B cell (primary cell): ENCODE measurements at regions not wholly inside any gene's neighbourhood (a gene's known extent, or its start where the extent isn't known, plus 50 kb on each side); places are given as distances from the start of the nearest gene placed in this dataset.

Experiments used
- ATAC-seq: fragments of 200-7000 bp; cut with Tn5 transposase; one replicate; pipeline ENCODE4 v1.10.0; 2021; ENCODE audit warnings: low read depth, mild to moderate bottlenecking, moderate number of reproducible peaks, moderate library complexity
- CTCF ChIA-PET: fragments of 350-600 bp; sonication (Branson Sonifier 250); formaldehyde crosslinking; loops from one replicate; lab custom pipeline; 2021; ENCODE audit warnings: antibody characterized with exemption, inconsistent platforms; lab: Charles Lee
- POLR2A ChIA-PET: fragments of 350-600 bp; sonication (Branson Sonifier 250); formaldehyde crosslinking; loops from one replicate; lab custom pipeline; 2021; ENCODE audit warnings: antibody characterized with exemption; lab: Charles Lee
- DNase-seq: peaks from one replicate; pipeline ENCODE4 v3.0.0; 2013
- H2AFZ ChIP-seq: 2 replicates; pipeline ENCODE4 v1.6.1; 2012; ENCODE audit warnings: mild to moderate bottlenecking, low read depth, low read length; ENCODE audit not compliant: insufficient read depth, poor library complexity, severe bottlenecking
- H3K27ac ChIP-seq, 2 donors: 1 replicate in 1 of 2; 2 replicates in 1 of 2; pipeline ENCODE4 v1.5.1; 2012 to 2013; ENCODE audit warnings: low read length in 2 of 2, mild to moderate bottlenecking in 2 of 2, moderate library complexity in 1 of 2
- H3K27me3 ChIP-seq, 4 experiments: fragments of 200-600 bp in 1 of 4; sonication (generic) in 1 of 4; replicated peaks in 1 of 4; 1 replicate in 2 of 4; 2 replicates in 2 of 4; pipeline versions ENCODE4 v1.6.1 to v1.7.0; 2013 to 2016; ENCODE audit warnings: low read length in 3 of 4, mild to moderate bottlenecking in 2 of 4, mixed read lengths in 1 of 4, moderate library complexity in 1 of 4; ENCODE audit not compliant: insufficient read depth in 4 of 4, control insufficient read depth in 3 of 4; ENCODE audit errors: control extremely low read depth in 1 of 4
- H3K36me3 ChIP-seq, 2 experiments: replicated peaks in 1 of 2; 1 replicate in 1 of 2; 2 replicates in 1 of 2; pipeline versions ENCODE4 v1.6.1 to v1.7.1; 2013; ENCODE audit warnings: low read length in 1 of 2; ENCODE audit not compliant: insufficient read depth in 2 of 2, control insufficient read depth in 1 of 2; ENCODE audit errors: control extremely low read depth in 1 of 2, extremely low read depth in 1 of 2
- H3K4me1 ChIP-seq, 2 donors: fragments of 200-600 bp in 1 of 2; sonication (generic) in 1 of 2; 1 replicate in 1 of 2; 2 replicates in 1 of 2; pipeline versions ENCODE4 v1.5.1 to v1.6.1; 2013 to 2017; ENCODE audit warnings: low read length in 2 of 2; ENCODE audit not compliant: control insufficient read depth in 2 of 2, insufficient read depth in 2 of 2
- H3K4me2 ChIP-seq: replicated peaks from 2 replicates; pipeline ENCODE3; 2012; ENCODE audit warnings: mild to moderate bottlenecking, low read depth, low read length; ENCODE audit not compliant: poor library complexity, severe bottlenecking
- H3K4me3 ChIP-seq, 5 experiments: fragments of 200-600 bp in 1 of 5; sonication (generic) in 1 of 5; 1 replicate in 3 of 5; 2 replicates in 2 of 5; pipeline versions ENCODE4 v1.5.1 to v1.7.0; 2011 to 2016; ENCODE audit warnings: low read length in 4 of 5, mild to moderate bottlenecking in 4 of 5, low read depth in 2 of 5, control low read depth in 1 of 5, moderate library complexity in 1 of 5; ENCODE audit not compliant: insufficient read depth in 1 of 5; ENCODE audit errors: control extremely low read depth in 1 of 5, extremely low read depth in 1 of 5
- H3K79me2 ChIP-seq: fragments of 200-600 bp; sonication (generic); one replicate; pipeline ENCODE4 v1.6.0; 2016; ENCODE audit warnings: low read length; ENCODE audit not compliant: control insufficient read depth, insufficient read depth
- H3K9ac ChIP-seq: fragments of 200-600 bp; sonication (generic); 2 replicates; pipeline ENCODE4 v1.6.1; 2017; ENCODE audit warnings: mild to moderate bottlenecking, low read length, moderate library complexity
- H3K9me3 ChIP-seq, 3 donors: one replicate each; pipeline versions ENCODE4 v1.6.1 to v1.7.1; 2013; ENCODE audit warnings: low read length in 2 of 3; ENCODE audit not compliant: control insufficient read depth in 2 of 3, insufficient read depth in 1 of 3; ENCODE audit errors: control extremely low read depth in 1 of 3
- H4K20me1 ChIP-seq: 2 replicates; pipeline ENCODE4 v1.6.0; 2012; ENCODE audit warnings: mild to moderate bottlenecking, low read length; ENCODE audit not compliant: insufficient read depth, control insufficient read depth, poor library complexity, severe bottlenecking
- H3K27ac Mint-ChIP-seq: one replicate; pipeline ENCODE4 v1.8.0; 2021; ENCODE audit warnings: mixed read lengths
- H3K27me3 Mint-ChIP-seq: one replicate; pipeline ENCODE4 v1.8.0; 2021; ENCODE audit warnings: mixed read lengths
- H3K4me1 Mint-ChIP-seq: one replicate; pipeline ENCODE4 v1.8.0; 2021; ENCODE audit warnings: mixed read lengths
- H3K4me3 Mint-ChIP-seq: one replicate; pipeline ENCODE4 v1.8.0; 2021; ENCODE audit warnings: mixed read lengths
- H3K9me3 Mint-ChIP-seq: one replicate; pipeline ENCODE4 v1.8.0; 2022; ENCODE audit warnings: mixed read lengths; ENCODE audit not compliant: insufficient read depth
- EZH2 ChIP-seq: IDR thresholded peaks from 2 replicates; pipeline ENCODE4 v1.6.1; 2012; ENCODE audit warnings: borderline replicate concordance, low read depth, mild to moderate bottlenecking, moderate library complexity, low read length; ENCODE audit not compliant: insufficient read depth, poor library complexity, severe bottlenecking
- WGBS: methylation state at CpG from one replicate; pipeline ENCODE4 v1.1.5; 2013; ENCODE audit warnings: missing lambda C conversion rate; ENCODE audit not compliant: insufficient coverage; 5-methylcytosine and 5-hydroxymethylcytosine counted together
- intact Hi-C: fragments of 100-400 bp; cut with micrococcal nuclease; formaldehyde crosslinking; loops from one replicate; pipeline ENCODE4 v1.10.0; 2022
- TF ChIP-seq, protein P1 (sequence below): fragments of 200-600 bp; IDR thresholded peaks from one replicate; pipeline ENCODE4 v1.8.0; 2022; ENCODE audit warnings: antibody characterized with exemption, mild to moderate bottlenecking

DNA sequence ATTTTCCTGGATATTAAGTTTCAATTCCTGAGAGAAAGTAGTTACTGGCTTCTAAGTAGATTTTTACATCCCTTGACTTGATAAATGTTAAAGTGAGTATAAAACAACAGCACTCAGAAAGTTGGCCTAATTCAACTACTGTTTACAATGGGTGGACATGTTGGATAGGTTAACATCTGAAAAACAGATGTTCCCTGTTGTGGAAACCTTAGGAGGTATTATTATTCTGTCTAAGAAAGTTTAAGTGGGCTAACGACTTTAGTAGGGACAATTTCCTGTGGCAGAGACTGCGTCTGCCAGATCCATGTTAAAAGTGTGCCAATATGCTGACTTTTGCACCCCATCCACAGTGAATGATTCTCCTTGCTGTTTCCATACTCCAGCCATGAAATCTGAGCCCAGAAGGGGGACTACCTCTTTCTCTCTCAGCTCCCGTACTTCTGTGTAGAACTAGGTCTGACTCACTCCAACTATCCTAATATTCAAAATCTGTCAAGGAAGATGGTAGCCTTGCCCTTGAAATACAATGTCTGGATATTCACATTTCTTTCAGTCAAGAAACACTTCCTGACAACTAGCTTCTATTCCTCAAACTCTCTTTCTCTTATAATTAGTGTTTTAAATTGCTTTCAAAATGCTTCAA, 327.5 kb upstream of the HNRNPA3 start:
- Histone ChIP-seq H2AFZ (no peak overlapping the region), H3K36me3 (no peaks in the 10 kb centered on the region), H3K27me3 (no peaks in the 10 kb centered on the region), H4K20me1 (no peaks in the 10 kb centered on the region), H3K9ac (no peak overlapping the region), H3K27ac (no peak overlapping the region), H3K4me3 (no peak overlapping the region), H3K4me2 (no peak overlapping the region), H3K9me3 (no peaks in the 10 kb centered on the region), H3K4me1 (no peaks in the 10 kb centered on the region), H3K79me2 (no peaks in the 10 kb centered on the region)
- Mint-ChIP-seq H3K4me3 (no peak overlapping the region), H3K4me1 (no peaks in the 10 kb centered on the region), H3K27ac (no peak overlapping the region), H3K27me3 (peaks cover 12% of the 10 kb centered on the region), H3K9me3 (no peaks in the 10 kb centered on the region)
- intact Hi-C loops, result no loop called here
- POLR2A ChIA-PET, result no interaction called here
- DNase-seq, result no peak
- 89% methylated on average over 2 of the region's 3 CpGs for WGBS
- CTCF ChIA-PET, result no interaction called here
- no peak for ATAC-seq
- TF ChIP-seq, protein P1, sequence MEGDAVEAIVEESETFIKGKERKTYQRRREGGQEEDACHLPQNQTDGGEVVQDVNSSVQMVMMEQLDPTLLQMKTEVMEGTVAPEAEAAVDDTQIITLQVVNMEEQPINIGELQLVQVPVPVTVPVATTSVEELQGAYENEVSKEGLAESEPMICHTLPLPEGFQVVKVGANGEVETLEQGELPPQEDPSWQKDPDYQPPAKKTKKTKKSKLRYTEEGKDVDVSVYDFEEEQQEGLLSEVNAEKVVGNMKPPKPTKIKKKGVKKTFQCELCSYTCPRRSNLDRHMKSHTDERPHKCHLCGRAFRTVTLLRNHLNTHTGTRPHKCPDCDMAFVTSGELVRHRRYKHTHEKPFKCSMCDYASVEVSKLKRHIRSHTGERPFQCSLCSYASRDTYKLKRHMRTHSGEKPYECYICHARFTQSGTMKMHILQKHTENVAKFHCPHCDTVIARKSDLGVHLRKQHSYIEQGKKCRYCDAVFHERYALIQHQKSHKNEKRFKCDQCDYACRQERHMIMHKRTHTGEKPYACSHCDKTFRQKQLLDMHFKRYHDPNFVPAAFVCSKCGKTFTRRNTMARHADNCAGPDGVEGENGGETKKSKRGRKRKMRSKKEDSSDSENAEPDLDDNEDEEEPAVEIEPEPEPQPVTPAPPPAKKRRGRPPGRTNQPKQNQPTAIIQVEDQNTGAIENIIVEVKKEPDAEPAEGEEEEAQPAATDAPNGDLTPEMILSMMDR, result no peak
- no peak for TF ChIP-seq EZH2

DNA sequence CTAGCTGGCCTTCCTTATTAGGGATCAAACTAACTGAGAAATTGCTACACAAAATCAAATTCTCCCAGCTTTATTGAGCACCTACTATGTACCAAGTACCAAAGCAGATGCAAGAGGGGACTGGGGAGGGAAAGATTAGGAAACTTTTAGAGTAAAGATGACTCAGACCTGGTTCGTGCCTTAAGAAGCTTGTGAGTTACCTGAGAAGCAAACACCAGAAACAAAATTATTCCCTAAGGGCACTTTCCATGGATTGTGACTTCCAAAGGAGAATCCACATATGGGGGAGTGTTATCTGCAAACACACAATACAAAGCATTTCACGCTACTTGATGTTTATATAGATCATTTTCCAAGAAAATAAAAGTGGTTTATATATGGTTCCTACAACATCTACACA, 326.9 kb upstream of the HNRNPA3 start:
- intact Hi-C loops, result no loop called here
- Mint-ChIP-seq H3K27me3 (peaks cover 12% of the 10 kb centered on the region), H3K4me3 (no peak overlapping the region), H3K9me3 (no peaks in the 10 kb centered on the region), H3K4me1 (no peaks in the 10 kb centered on the region), H3K27ac (no peak overlapping the region)
- H4K20me1 ChIP-seq, result no peaks in the 10 kb centered on the region
- TF ChIP-seq EZH2, result no peak
- TF ChIP-seq, protein P1, result no peak
- ChIA-PET POLR2A (no interaction called here), CTCF (no interaction called here)
- no peaks in the 10 kb centered on the region for H3K36me3 ChIP-seq
- WGBS, result no CpG with 5 or more reads among the region's 2 CpGs
- ATAC-seq (no peak), DNase-seq (no peak)
- no peaks in the 10 kb centered on the region for H3K9me3 ChIP-seq
- H3K4me2 ChIP-seq, result no peak overlapping the region
- H3K9ac ChIP-seq, result no peak overlapping the region
- no peaks in the 10 kb centered on the region for H3K79me2 ChIP-seq
- no peak overlapping the region for H3K27ac ChIP-seq
- H3K4me1 ChIP-seq, result no peaks in the 10 kb centered on the region
- no peaks in the 10 kb centered on the region for H3K27me3 ChIP-seq
- no peak overlapping the region for H2AFZ ChIP-seq
- H3K4me3 ChIP-seq, result no peak overlapping the region
